Activated T-cell treated with anti-CD3 and anti-CD28 coated beads, Interleukin-2, amount 50 U/mL, for 24 hours (primary cell): ENCODE measurements at regions not wholly inside any gene's neighbourhood (a gene's known extent, or its start where the extent isn't known, plus 50 kb on each side); places are given as distances from the start of the nearest gene placed in this dataset.

Source experiments
- DNase-seq: peaks from one replicate; pipeline ENCODE4 v3.0.0-alpha.2; 2020
- H3K27ac Mint-ChIP-seq: 2 replicates; pipeline ENCODE4 v1.8.0; 2020; ENCODE audit warnings: mild to moderate bottlenecking, mixed read lengths
- H3K27me3 Mint-ChIP-seq: 2 replicates; pipeline ENCODE4 v1.8.0; 2020; ENCODE audit warnings: mixed read lengths
- H3K36me3 Mint-ChIP-seq: 2 replicates; pipeline ENCODE4 v1.8.0; 2020; ENCODE audit warnings: low read depth, mixed read lengths
- H3K4me1 Mint-ChIP-seq: 2 replicates; pipeline ENCODE4 v1.8.0; 2020; ENCODE audit warnings: low read depth, mixed read lengths
- H3K4me3 Mint-ChIP-seq: 2 replicates; pipeline ENCODE4 v1.8.0; 2020; ENCODE audit warnings: mild to moderate bottlenecking, moderate library complexity, mixed read lengths
- H3K9me3 Mint-ChIP-seq: 2 replicates; pipeline ENCODE4 v1.8.0; 2020; ENCODE audit warnings: mixed read lengths

- no peak for DNase-seq
- Mint-ChIP-seq H3K4me1 (no peaks in the 10 kb centered on the region), H3K27me3 (no peaks in the 10 kb centered on the region), H3K9me3 (no peaks in the 10 kb centered on the region), H3K4me3 (no peak overlapping the region), H3K36me3 (no peaks in the 10 kb centered on the region), H3K27ac (no peak overlapping the region)
Measured at GRCh38 chr15:70171256-70171886, 73.7 kb upstream of the TLE3 start.

DNA sequence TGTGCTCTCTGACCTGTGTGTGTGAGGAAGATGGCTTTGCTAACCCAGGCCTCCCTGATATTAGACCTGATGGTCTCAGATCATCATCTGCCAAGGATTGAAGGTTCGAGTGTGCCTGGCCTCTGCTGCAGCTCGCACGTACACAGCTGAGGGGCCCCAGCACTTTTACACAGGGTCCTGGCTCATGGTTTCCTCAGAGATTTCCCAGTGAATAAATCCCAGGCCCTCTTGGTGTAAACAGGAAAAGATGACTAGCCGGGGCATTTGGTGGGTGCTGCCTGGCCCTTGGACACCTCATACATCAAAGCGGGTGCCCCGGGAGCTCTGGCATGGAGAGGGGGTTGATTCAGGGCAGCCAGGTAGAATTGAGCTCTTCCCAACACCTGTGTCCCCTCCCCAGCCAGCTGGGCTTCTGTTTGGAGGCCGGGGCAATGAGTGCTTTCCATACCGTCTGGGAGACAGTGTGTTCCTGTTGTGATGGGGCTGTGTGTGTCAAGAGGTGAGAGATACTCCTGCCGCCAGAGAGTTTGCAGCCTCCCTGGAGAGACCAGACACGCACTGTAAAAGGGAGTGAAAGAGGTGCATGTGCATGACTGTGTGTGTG, 72.5 kb upstream of the TLE3 start:
- no peaks in the 10 kb centered on the region for H3K4me1 Mint-ChIP-seq
- H3K4me3 Mint-ChIP-seq, result no peak overlapping the region
- DNase-seq, result no peak
- H3K9me3 Mint-ChIP-seq, result no peaks in the 10 kb centered on the region
- no peaks in the 10 kb centered on the region for H3K36me3 Mint-ChIP-seq
- no peak overlapping the region for H3K27ac Mint-ChIP-seq
- H3K27me3 Mint-ChIP-seq, result no peaks in the 10 kb centered on the region

GRCh38 chr15:70169147-70169546, 71.4 kb upstream of the TLE3 start:
- Mint-ChIP-seq H3K27me3 (no peaks in the 10 kb centered on the region), H3K4me3 (no peak overlapping the region), H3K4me1 (no peaks in the 10 kb centered on the region), H3K27ac (no peak overlapping the region), H3K36me3 (no peaks in the 10 kb centered on the region), H3K9me3 (no peaks in the 10 kb centered on the region)
- DNase-seq, result no peak

DNA sequence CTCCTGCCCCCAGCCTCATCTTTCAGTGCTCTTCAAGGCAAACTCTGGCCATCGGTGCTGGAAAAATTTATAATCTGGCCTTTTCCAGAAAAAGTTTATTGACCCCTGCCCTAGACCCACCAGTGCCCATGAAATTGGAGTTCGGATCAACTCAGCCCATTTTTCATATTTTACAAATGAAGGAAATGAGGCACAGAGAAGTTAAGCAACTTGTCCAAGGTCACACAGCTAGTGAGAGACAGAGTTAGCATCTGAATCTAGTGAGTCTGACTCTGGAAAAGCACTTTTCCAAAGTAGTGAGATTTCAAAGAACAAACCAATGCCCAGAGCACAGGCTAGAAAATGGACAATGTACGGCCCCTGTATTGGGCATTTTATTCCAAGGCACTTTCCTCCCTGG, 69.4 kb upstream of the TLE3 start:
- no peak overlapping the region for H3K27ac Mint-ChIP-seq

DNA sequence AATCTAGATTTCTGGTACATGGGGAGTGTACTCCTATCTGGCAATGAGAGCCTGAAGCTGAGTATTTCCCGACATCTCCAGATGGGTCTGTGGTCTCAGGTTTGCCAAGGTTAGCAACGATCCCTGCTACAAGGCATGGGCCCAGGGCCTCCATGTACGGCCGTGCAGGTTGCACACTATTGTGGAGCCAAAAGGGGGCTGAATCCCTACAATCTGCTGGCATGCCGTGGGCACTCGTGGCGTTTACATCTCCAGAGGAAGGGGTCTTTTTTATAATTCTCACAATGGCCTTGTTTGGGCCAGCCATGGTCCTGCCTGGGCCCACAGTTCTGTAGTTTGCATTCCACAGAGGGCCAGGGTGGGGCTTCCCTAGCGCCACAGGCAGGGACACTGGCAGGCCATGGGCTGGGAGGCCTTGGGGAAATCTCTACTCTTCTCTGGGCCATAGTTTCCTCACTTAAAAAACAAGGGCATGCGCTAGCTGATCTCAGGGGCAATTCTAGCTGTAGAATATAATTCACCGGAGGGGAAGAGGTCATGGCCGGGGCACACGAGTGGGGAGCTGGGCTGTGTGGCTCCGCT, 68.9 kb upstream of the TLE3 start:
- Mint-ChIP-seq H3K27me3 (no peaks in the 10 kb centered on the region), H3K9me3 (no peaks in the 10 kb centered on the region), H3K4me1 (no peaks in the 10 kb centered on the region), H3K4me3 (no peak overlapping the region), H3K36me3 (no peaks in the 10 kb centered on the region), H3K27ac (no peak overlapping the region)
- DNase-seq, result no peak

More for the DNA sequence above, 69.4 kb upstream of the TLE3 start:
- Mint-ChIP-seq H3K4me3 (no peak overlapping the region), H3K27me3 (no peaks in the 10 kb centered on the region), H3K9me3 (no peaks in the 10 kb centered on the region), H3K4me1 (no peaks in the 10 kb centered on the region), H3K36me3 (no peaks in the 10 kb centered on the region)
- DNase-seq, result no peak

DNA sequence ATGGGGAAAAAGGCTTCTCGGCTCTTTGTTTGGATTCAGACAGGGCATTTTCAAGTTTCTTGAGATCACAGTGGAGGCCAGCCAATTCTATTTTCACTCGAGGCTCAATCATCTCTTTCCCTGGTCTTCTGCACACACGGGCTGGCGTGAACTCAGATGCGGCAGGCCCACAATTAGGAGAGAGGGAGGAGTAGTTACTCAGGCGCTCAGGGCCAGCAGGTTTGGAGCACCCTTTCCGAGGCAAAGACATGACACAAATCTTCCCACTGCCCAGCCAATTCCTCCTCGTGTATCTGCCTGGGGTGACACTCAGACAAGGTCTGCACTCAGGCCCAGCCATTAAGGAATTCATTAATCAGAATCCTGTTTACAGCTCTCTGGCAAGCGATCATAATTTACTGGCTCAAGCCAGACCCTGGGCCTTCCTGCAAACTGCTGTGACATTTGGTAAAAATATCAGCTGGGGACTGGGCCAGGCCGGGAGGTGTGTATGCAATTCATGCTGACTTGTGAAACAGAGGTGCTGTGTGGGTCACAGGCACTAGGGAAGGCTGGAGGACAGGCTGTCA, 68.1 kb upstream of the TLE3 start:
- DNase-seq, result no peak
- Mint-ChIP-seq H3K36me3 (no peaks in the 10 kb centered on the region), H3K27ac (no peak overlapping the region), H3K4me1 (no peaks in the 10 kb centered on the region), H3K4me3 (no peak overlapping the region), H3K9me3 (no peaks in the 10 kb centered on the region), H3K27me3 (no peaks in the 10 kb centered on the region)

DNA sequence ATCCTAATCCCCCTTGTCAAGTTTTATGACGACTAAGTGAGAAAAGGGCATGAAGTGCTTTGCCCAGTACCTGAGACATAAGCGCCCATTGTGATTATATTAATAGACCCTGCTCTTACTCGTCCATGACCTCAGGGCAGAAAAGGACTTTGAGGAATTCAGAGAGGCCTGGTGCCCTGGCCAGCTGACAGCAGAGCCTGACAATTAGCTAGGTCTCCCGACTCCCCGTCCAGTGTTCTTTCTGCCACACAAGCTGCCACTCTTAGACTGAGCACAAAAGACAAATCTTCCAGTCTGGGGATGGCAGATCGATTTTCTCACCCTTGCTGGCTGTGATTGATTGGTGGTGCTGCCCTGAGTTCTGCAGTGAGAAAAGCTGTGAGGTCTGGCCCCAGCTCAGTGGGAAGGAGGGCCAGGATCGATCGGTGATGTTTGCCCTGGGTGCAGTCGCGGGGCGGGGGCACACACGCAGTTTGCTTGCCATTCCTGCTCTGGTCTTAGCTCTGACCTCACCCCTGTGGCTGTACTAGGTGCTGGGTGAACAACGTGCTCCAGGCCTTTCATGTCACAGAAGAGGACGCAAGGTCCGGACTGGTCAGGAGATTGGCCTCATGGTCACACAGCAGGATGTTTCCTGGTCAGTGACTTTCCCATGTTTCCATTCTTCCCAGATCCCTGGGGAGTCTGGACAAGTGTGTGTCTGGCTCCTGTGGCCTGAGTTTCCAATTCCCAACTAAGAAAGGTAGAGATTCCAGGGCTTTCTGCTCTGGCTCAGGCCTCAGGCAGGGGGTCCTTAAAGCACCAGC, 67.4 kb upstream of the TLE3 start:
- Mint-ChIP-seq H3K4me3 (no peak overlapping the region), H3K27ac (no peak overlapping the region), H3K9me3 (no peaks in the 10 kb centered on the region), H3K27me3 (no peaks in the 10 kb centered on the region), H3K4me1 (no peaks in the 10 kb centered on the region), H3K36me3 (no peaks in the 10 kb centered on the region)
- DNase-seq, result no peak

DNA sequence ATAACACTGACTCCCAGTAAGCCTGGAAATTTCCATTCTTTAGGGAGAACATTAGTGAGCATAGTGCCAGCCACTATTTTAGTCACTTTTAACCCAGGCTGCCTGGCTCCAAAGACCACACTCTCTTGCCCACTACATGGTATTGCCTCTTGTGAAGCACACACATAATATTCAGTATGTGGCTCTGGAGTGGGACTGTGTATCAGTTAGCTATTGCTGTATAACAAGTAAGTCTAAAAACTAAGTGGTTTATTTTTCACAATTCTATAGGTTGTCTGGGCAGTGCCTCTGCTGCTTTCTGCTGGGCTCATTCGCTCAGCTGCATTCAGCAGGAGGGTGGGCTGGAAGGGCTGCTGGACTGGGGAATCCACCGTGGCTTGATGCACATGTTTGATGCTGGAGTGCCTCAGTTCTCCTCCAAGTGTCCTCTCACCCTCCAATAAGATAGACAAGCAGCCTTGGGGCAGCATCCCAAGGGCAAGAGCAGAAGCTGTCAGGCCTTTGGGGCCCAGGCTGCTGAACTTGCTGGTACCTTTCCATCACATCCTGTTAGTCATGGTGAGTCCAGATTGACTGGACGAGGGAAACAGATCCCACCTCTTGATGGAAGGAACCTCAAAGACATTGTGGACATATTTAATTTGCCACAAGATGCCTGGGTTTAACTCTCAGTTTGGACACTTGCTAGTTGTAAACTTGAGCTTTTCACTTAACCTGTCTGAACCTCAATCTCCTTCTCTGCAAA, 66.6 kb upstream of the TLE3 start:
- no peaks in the 10 kb centered on the region for H3K36me3 Mint-ChIP-seq
- H3K9me3 Mint-ChIP-seq, result no peaks in the 10 kb centered on the region
- no peak for DNase-seq
- H3K4me3 Mint-ChIP-seq, result no peak overlapping the region
- H3K4me1 Mint-ChIP-seq, result no peaks in the 10 kb centered on the region
- no peaks in the 10 kb centered on the region for H3K27me3 Mint-ChIP-seq
- no peak overlapping the region for H3K27ac Mint-ChIP-seq

DNA sequence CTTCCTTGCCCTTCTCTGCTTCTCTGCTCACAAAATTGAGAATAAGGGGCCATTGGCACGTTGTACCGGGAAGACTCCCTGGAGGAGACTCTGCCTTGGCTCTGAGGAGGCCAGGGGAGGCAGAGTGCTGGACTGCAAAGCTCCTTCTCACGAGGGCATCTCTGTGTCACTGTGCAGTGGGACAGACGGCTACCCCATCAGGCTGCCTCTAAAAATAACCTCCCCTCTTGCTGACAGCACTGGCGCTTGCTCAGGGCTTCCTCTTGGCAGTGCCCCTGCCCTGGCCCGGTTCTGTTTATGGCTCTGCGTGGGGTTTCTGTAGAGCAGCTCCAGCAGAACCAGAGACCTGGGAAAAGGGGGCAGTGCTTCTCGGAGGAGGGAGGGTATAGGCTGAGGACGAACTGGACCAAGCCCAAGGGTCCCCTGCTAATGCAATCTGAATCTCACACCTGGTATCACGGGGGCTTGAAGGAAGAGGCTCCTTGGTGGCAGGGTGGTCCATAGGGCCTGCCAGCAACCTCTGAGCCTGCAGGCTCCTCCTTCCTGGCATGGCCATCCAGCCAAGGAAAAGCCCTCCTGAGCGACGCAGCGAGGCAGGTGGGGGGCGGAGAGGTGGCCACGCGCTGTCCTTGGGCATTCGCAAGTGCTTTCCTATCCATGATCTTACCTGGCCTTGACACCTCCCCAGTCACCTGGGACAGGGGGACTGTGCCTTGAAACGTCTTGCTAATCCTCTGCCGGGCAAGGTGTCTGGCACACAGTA, 63.3 kb upstream of the TLE3 start:
- H3K27ac Mint-ChIP-seq, result no peak overlapping the region
- H3K36me3 Mint-ChIP-seq, result no peaks in the 10 kb centered on the region
- H3K27me3 Mint-ChIP-seq, result peaks cover 6% of the 10 kb centered on the region
- H3K9me3 Mint-ChIP-seq, result no peaks in the 10 kb centered on the region
- DNase-seq, result no peak
- H3K4me3 Mint-ChIP-seq, result no peak overlapping the region
- H3K4me1 Mint-ChIP-seq, result no peaks in the 10 kb centered on the region

- Mint-ChIP-seq H3K4me3 (no peak overlapping the region), H3K27ac (no peak overlapping the region), H3K27me3 (peaks cover 6% of the 10 kb centered on the region), H3K9me3 (no peaks in the 10 kb centered on the region), H3K36me3 (no peaks in the 10 kb centered on the region), H3K4me1 (no peaks in the 10 kb centered on the region)
- DNase-seq, result no peak
Measured at GRCh38 chr15:70160267-70160666, 62.5 kb upstream of the TLE3 start.

DNA sequence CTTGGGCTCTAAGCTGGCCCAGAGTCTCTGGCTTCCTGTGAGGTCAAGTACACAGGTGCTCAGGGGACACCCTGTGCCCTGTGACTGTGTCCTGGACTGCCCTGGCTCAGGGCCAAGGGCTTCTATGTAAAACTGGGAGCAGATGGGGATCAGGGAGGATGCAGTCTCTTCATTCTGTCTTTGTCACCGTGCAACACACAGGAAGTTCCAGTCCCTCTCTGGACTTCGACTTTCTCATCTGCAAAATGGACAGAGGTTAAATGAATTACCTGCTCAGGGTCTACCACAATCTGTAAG, 61.9 kb upstream of the TLE3 start:
- no peaks in the 10 kb centered on the region for H3K4me1 Mint-ChIP-seq
- peaks cover 6% of the 10 kb centered on the region for H3K27me3 Mint-ChIP-seq
- H3K4me3 Mint-ChIP-seq, result no peak overlapping the region
- DNase-seq, result no peak
- no peaks in the 10 kb centered on the region for H3K9me3 Mint-ChIP-seq
- H3K36me3 Mint-ChIP-seq, result no peaks in the 10 kb centered on the region
- no peak overlapping the region for H3K27ac Mint-ChIP-seq

DNA sequence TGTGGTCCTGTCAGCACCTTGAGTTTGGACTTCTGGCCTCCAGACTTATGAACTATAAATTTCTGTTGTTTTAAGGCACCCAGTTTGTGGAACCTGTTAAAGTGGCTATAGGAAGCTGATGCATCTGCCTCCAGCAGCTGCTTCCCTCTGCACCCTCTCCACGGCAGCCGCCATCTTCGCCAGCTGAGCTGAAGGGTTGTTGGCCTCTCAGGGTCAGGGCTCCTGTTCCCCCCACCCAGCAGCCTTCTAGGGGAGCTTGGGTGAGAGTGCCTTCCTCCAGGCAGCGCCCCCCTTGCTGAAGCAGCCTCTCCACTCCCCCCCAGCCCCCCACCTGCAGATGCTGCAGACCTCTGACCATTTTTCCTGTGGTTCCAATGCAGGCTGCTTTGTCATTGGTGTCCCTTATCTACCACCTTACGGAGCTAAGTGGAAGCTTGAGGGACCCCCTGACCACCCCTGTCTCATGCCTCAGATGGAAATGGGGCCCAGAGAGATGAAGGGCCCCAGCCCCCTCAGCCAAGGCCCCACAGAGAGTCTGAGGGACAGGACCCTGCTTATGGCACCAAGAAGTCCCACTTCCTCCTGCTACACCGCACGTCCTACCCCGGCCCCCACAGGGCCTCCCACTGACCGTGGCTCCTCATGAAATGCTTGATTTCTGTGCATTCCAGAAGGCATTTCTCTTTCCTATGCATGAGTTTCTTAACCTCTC, 61.4 kb upstream of the TLE3 start:
- no peak overlapping the region for H3K4me3 Mint-ChIP-seq
- H3K27ac Mint-ChIP-seq, result no peak overlapping the region
- DNase-seq, result no peak
- H3K4me1 Mint-ChIP-seq, result no peaks in the 10 kb centered on the region
- H3K36me3 Mint-ChIP-seq, result no peaks in the 10 kb centered on the region
- H3K9me3 Mint-ChIP-seq, result no peaks in the 10 kb centered on the region
- H3K27me3 Mint-ChIP-seq, result peaks cover 6% of the 10 kb centered on the region

- no peak overlapping the region for H3K4me3 Mint-ChIP-seq
- H3K36me3 Mint-ChIP-seq, result no peaks in the 10 kb centered on the region
- H3K4me1 Mint-ChIP-seq, result no peaks in the 10 kb centered on the region
- H3K27ac Mint-ChIP-seq, result no peak overlapping the region
- H3K9me3 Mint-ChIP-seq, result no peaks in the 10 kb centered on the region
- no peak for DNase-seq
- peaks cover 6% of the 10 kb centered on the region for H3K27me3 Mint-ChIP-seq
Measured at GRCh38 chr15:70158309-70159000, 60.7 kb upstream of the TLE3 start.
